DMS153 treated with DMSO at 0.1 percent for 48 hours (cell line): ENCODE measurements at regions not wholly inside any gene's neighbourhood (a gene's known extent, or its start where the extent isn't known, plus 50 kb on each side); places are given as distances from the start of the nearest gene placed in this dataset.

Source experiments
- DNase-seq: peaks from one replicate; lab custom pipeline; 2025; ENCODE audit not compliant: unreplicated experiment; lab: John Stamatoyannopoulos, UW

- no peak for DNase-seq
These were observed 93.4 kb downstream of the TENT4A start for GRCh38 chr5:6806668-6807067.

GRCh38 chr5:6808462-6808861 is 95.2 kb downstream of the TENT4A start:
- no peak for DNase-seq

GRCh38 chr5:6810641-6811405 is 97.6 kb downstream of the TENT4A start:
- DNase-seq = no peak

DNA sequence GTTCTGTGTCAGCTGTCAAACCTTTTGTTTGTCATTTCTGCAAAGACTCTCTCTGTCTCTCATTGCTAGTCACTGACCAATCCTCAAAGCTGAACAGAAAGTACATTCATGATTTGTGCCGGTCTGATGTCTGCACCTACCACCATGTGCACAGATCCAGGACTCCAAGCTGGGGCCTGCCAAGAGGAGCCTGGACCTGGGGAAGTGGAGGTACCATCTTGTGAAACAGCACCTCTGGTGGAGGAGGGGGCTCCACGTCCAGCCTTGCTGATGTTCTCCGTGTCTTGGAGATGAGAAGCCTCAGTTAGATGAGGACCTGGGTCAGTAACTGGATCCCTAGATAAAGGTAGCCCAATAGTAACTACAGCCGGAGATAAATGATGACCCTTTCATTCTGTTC is 98.9 kb downstream of the TENT4A start:
- no peak for DNase-seq

DNA sequence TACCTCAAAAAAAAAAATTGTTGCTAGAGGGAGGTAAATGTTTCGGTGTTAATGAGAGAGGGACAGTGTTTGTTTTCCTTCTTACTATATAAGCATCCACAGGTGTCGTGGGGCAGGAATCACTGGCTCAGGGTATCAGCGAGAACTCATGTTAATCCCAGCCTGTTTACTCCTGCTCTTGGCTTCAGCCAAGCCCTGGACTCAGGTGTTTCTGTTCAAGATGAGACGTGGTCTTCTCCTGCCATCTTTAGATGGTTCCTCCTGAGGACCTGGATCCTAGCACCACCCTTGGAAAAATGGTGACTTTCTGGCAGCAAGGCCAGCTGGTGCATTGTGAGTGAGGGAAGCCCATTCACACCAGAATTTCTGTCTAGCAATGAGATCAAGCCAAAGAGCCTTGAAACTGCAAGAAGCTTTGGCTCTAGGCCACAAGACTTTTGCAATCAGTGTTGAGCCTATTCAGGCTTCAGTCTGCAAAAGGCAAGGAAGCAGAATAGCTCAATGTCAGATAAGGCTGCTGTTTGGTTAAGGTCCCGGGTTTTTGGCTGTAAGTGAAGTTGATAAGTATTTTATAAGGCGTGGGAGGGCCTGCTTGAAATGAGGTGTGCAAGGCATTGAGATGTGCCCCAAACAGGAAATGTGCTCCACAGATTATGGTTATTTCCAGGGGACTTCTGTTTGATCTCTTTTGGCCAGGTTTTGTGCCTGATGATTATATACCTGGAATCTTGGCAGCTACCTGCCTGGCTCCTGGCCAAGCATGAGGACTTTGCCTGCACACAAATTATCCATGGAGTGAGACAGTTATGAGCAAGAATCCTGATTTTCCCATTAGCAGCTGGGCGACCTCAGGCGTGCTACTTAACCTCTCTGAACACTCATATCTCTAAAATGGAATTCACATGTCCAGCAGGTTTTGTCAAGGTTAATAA is 99.8 kb downstream of the TENT4A start:
- DNase-seq = no peak

DNA sequence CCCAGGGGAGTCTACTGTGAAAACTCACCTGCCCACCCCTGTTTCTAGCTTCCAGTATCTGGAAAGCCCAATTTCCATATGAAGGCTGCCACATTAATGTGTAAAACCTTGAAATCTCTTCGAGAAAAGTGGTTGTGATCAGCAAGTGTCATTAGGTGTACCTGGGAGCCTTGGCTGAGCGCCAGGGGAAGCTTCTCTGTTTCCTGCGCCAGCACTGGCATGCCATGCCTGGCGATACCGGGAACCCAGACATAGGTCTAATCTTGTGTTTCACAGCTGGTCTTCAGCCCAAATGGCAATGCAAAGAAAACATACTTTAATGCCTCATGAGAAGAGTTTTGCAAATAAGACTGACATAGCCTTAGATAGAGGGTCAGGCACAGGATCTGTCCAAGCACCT is 101.6 kb downstream of the TENT4A start:
- DNase-seq = no peak

DNA sequence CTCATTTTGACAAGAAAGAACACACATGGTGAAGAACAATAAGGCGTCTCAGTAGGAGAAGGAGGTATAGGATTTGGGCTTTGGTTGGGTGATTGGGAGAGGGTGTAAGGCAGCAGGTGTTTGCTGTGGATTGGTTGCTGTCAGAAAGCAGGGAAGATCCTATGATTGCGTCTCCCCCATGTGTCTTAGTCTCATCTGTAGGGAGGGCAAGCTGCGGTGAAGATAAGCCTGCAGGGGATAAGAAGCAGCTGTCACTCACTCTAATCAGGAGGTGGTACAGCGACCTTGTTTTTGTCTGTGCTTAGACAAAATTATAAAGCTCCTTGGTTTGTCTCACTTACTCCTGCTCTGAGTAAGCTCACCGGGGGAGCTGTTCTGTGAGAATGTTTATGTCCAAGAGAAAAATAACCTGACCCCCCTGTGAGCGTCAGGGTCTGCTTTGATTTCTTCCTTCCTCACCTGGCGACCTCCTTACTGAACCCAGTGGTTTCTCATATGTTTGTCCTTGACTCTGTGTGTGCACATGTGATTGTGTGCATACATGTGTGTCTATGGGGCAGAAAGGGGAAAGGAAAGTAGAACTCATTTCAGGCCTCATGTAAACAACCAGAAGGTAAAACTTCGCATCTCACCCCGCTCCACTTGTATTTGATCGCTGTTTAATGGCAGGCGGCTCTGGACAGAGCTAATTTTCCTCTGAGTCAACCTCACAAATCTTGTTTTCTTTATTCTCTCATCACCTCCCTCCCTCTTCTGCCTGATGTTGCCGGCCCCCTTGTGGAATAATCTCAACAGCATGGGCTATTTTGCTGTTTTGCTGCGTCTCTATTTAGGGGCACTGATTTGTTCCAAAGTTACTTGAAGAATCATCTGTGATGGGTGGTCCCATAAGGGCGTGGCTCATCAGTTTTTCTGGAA is 105.6 kb downstream of the TENT4A start:
- DNase-seq = peak; percentile 18

DNA sequence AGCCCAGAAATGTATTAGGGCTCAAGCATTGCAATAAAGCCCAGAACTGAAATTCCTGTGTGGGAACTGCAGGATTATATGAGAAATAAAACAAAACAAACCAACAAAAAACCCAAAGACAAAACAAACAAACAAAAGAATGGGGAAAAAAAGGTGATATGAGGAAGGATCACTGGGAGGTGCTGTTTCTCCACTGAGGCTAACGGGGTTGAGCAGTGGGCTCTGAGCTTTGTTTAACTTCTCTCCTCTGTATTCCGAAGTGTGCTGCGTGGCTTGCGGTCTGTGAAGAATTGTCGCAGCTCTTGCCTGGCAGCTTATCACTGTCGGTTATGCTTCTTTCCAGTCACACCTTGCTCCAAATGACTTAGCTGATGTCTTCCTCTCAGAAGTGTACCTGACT is 106.3 kb downstream of the TENT4A start:
- DNase-seq = no peak

DNA sequence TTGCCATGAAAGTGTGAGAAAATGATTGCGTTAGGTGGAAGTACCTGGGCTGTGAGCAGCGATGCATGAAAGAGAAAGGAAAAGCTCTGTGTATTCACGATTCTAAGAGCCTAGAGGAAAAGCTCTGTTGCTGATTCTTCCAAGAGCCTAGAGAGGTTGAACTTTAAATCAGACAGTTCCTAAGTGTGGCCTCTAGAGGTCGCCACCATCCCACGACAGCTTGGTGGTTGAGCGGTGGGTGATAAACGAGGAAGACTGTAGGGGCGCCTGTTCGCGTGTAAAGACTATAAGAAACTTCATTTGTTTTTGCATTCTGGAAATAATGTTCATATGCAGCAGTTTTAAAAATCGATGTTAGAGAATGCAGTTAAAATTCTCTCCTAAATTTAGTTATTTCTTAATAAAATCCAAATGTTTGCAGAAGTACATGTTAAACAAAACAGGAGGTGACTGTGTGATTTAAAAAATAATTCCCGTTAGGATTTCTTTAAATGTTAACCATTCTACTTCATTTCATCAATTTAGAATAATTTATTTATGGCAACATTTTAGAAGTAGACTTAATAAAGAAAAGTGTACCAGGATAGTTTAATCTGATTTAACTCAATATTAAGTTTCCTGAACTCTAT is 107.7 kb downstream of the TENT4A start:
- peak; percentile 92 for DNase-seq

DNA sequence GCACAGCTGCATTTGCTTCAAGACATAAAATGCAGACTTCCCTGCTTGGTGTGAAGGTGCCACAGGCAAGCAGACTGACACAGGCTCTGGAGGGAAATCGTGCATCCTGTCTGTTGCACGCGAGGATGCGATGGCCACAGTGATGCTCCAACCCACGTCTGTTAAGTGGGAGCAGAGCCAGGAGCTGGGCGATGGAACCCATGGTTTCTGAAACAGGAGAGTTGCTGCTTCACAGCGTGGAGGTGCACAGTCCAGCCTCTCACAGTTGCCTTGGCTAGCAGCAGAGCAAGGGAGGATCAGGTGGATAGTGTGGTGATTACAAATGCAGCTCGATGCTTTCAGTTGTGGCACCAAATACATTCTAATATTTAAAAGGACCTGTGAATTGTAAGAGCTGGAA is 108.8 kb downstream of the TENT4A start:
- DNase-seq = peak; percentile 73

DNA sequence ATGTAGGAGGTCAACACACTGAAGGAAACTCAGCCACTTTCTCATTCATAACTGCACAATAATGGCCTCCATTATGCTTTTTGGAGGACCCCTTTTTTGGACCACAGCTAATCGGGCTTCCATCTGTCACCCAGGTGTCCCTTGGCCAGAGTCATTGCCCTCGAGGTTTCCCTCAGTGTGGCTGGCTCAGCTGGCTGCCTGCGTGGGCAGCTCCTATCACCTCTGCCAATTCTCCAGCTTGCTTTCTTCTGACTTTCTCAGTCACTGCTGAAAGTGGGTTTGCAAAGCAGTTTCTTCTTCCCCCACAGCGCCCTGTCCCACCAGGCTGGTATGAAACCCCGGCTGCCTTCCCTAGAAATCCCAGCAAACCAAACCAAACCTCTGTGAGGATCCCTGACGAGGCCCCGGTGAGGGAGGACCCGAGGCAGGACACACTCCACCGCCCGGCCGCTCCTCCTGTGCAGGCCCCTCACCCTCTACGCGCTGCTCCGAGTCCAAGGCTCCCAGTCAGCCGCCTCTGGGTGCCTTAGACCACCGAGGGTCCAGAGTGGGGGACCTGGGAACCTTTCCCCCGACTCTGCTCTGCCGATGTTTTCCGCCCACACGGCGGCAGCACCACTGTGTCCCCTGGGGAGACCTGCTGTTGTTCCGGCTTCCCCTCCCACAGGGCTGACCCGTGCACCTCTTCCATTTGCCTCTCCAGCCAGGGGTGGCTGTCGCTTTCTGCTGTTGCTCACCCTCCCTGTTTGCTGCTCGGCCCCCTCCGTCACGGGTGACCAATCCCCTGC is 109.5 kb downstream of the TENT4A start:
- DNase-seq = peak; percentile 78

DNA sequence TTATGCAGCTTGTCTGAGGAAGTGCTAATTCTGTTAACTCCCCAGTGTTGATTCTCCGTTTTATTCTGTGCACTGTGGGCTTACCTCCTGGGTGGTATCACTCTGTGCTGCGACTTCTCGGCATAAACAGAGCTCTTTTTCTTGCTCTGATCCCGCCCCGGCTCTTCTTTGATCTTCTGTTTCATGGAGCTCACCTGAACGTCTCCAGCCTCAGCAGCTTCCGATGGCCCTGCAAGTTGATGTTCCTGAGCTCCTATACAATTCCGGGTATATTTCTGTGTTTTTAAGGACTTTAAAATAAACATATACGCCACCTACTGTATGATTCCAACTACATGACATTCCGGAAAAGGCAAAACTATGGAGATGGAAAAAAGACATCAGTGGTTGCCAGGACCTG is 110.8 kb downstream of the TENT4A start:
- DNase-seq = no peak

DNA sequence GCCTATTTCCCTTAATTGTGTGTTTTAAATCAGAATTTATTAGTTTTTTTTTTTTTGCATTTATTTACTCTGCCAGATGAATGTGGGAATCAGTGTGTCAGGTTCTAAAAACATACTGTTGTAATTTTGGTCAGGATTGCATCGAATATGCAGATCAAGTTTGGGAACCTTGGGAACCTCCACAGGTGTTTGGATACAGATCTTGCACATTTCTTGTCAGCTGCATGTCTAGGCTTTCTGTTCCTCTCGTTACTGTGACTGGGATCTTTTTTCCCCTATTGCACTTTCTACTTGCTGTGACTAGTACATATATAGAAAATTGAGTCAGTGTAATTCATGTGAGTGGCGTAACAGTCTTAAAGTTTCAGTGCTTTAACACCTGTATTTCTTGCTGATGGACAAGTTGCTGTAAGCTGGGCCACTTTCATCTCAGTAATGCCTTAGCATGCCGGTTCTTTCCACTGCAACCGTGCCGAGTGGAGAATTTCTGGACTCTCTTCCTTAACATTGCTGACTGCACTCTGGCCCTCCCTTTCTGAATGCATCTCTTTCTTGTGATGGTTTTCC is 112.5 kb downstream of the TENT4A start:
- no peak for DNase-seq

GRCh38 chr5:6826756-6827155 is 113.5 kb downstream of the TENT4A start:
- no peak for DNase-seq

DNA sequence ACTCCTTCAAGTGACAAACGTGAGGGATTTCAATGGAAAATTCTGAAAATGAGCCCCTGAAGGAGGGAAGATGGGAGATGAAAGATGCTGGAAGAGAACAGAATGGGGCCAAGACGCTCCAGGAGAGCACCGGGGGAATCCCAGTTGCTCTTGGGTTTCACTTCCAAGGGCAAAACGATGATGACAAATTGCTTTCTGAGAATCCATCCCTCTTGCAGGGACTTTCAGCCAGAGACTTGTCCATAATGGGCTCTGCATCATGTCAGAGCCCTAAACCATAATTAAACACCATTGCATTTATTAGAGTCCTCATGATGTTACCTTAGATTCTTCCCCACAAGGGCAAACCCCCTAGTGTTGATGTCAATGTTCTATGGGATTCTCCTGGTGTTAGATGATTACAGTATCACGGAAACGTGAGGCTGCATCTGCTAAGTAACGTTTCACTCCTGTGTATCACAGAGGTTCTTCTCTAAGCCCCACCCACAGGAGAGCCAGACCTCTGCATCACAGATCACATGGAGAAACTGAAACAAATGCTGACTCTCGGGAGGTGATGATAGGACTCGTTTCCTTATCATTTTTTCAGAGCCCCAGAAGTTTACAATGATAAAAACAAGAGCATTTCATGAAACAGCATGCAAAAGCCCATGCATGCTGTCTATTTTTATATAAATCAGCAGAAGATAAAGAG is 114.4 kb downstream of the TENT4A start:
- DNase-seq = peak; percentile 67

GRCh38 chr5:6829150-6829784 is 116.0 kb downstream of the TENT4A start:
- DNase-seq = no peak

DNA sequence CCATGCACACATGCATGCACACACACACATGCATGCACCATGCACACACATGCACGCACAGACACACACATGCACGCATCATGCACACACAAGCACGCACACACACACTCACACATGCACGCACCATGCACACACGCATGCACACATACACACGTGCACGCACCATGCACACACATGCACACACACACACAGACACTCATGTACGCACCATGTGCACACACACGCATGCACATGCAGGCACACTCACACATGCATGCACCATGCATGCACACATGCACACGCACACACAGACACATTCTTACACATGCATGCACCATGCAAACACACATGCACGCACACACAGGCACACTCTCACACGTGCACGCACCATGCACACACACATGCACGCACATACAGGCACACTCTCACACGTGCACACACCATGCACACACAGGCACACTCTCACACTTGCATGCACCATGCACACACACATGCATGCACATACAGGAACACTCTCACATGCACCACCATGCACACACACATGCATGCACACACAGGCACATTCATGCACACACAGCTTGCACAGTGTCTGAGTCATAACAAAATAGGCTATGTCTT is 117.5 kb downstream of the TENT4A start:
- no peak for DNase-seq
